Adipocyte (in vitro differentiated cells): ENCODE measurements at regions not wholly inside any gene's neighbourhood (a gene's known extent, or its start where the extent isn't known, plus 50 kb on each side); places are given as distances from the start of the nearest gene placed in this dataset.
"Not testable (repeated sequence)": the region's sequence is repeated elsewhere in the genome, so short reads cannot be mapped to it uniquely, and the experiment has no call there.

Source experiments
- DNase-seq: peaks from one replicate; pipeline ENCODE4 v3.0.0-alpha.2; 2015; ENCODE audit warnings: low read depth
- H3K27me3 ChIP-seq: replicated peaks from 2 replicates; pipeline ENCODE4 v1.7.0; 2013; ENCODE audit warnings: mild to moderate bottlenecking, low read length, moderate library complexity; ENCODE audit not compliant: control insufficient read depth, insufficient read depth
- H3K36me3 ChIP-seq: 2 replicates; pipeline ENCODE4 v1.7.0; 2013; ENCODE audit warnings: low read length, mild to moderate bottlenecking, moderate library complexity; ENCODE audit not compliant: control insufficient read depth, insufficient read depth, severe bottlenecking
- H3K4me1 ChIP-seq: 2 replicates; pipeline ENCODE4 v1.7.0; 2013; ENCODE audit warnings: mild to moderate bottlenecking, low read length, moderate library complexity; ENCODE audit not compliant: control insufficient read depth, insufficient read depth
- H3K4me3 ChIP-seq: 2 replicates; pipeline ENCODE4 v1.7.0; 2013; ENCODE audit warnings: mild to moderate bottlenecking, low read length, moderate library complexity
- H3K9ac ChIP-seq: 2 replicates; pipeline ENCODE4 v1.7.0; 2013; ENCODE audit warnings: mild to moderate bottlenecking, low read length, moderate library complexity
- H3K9me3 ChIP-seq: 2 replicates; pipeline ENCODE4 v1.7.0; 2013; ENCODE audit warnings: mild to moderate bottlenecking, low read length, moderate library complexity; ENCODE audit not compliant: control insufficient read depth

DNA sequence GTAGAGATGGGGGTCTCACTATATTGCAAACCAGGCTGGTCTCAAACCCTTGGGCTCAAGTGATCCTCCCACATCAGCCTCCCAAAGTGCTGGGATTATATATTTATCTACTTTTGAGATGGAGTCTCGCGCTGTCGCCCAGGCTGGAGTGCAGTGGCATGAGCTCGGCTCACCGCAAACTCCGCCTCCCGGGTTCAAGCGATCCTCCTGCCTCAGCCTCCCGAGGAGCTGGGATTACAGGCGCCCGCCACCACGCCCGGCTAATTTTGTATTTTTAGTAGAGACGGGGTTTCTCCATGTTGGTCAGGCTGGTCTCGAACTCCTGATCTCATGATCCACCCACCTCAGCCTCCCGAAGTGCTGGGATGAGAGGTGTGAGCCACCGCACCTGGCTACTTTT lies 80.1 kb upstream of the PPP2R3B start:
- H3K9me3 ChIP-seq, H3K4me3 ChIP-seq, H3K4me1 ChIP-seq, H3K36me3 ChIP-seq, DNase-seq, H3K9ac ChIP-seq, H3K27me3 ChIP-seq: not testable (repeated sequence)

- not testable (repeated sequence) for H3K9ac ChIP-seq, H3K4me3 ChIP-seq, DNase-seq, H3K4me1 ChIP-seq, H3K9me3 ChIP-seq, H3K27me3 ChIP-seq, H3K36me3 ChIP-seq
These were observed 81.0 kb upstream of the PPP2R3B start for GRCh38 chrX:467686-468085.

- no peak for DNase-seq
- no peaks in the 10 kb centered on the region for H3K4me1 ChIP-seq
- H3K9ac ChIP-seq: no peak overlapping the region
- H3K9me3 ChIP-seq: no peaks in the 10 kb centered on the region
- H3K36me3 ChIP-seq: no peaks in the 10 kb centered on the region
- no peaks in the 10 kb centered on the region for H3K27me3 ChIP-seq
- no peak overlapping the region for H3K4me3 ChIP-seq
These were observed 82.3 kb upstream of the PPP2R3B start for GRCh38 chrX:468979-469378.

- no peaks in the 10 kb centered on the region for H3K9me3 ChIP-seq
- no peaks in the 10 kb centered on the region for H3K4me1 ChIP-seq
- no peak for DNase-seq
- H3K9ac ChIP-seq: no peak overlapping the region
- no peaks in the 10 kb centered on the region for H3K27me3 ChIP-seq
- no peaks in the 10 kb centered on the region for H3K36me3 ChIP-seq
- no peak overlapping the region for H3K4me3 ChIP-seq
These were observed 84.0 kb upstream of the PPP2R3B start for GRCh38 chrX:470686-471085.

- Histone ChIP-seq H3K27me3 (no peaks in the 10 kb centered on the region), H3K4me1 (no peaks in the 10 kb centered on the region)
- peak; percentile 12 for DNase-seq
These were observed 84.6 kb upstream of the PPP2R3B start for GRCh38 chrX:471281-471680.

GRCh38 chrX:472275-472674 lies 85.6 kb upstream of the PPP2R3B start:
- not testable (repeated sequence) for DNase-seq, H3K4me1 ChIP-seq, H3K9ac ChIP-seq, H3K4me3 ChIP-seq, H3K27me3 ChIP-seq, H3K9me3 ChIP-seq, H3K36me3 ChIP-seq

More at GRCh38 chrX:471281-471680, 84.6 kb upstream of the PPP2R3B start:
- no peak overlapping the region for H3K4me3 ChIP-seq
- H3K9ac ChIP-seq: no peak overlapping the region
- no peaks in the 10 kb centered on the region for H3K36me3 ChIP-seq
- no peaks in the 10 kb centered on the region for H3K9me3 ChIP-seq

- no peaks in the 10 kb centered on the region for H3K4me1 ChIP-seq
- H3K4me3 ChIP-seq: no peak overlapping the region
- no peak overlapping the region for H3K9ac ChIP-seq
- H3K27me3 ChIP-seq: no peaks in the 10 kb centered on the region
- peak; percentile 61 for DNase-seq
- H3K9me3 ChIP-seq: no peaks in the 10 kb centered on the region
- H3K36me3 ChIP-seq: no peaks in the 10 kb centered on the region
These were observed 89.4 kb upstream of the PPP2R3B start for GRCh38 chrX:475926-476723.

DNA sequence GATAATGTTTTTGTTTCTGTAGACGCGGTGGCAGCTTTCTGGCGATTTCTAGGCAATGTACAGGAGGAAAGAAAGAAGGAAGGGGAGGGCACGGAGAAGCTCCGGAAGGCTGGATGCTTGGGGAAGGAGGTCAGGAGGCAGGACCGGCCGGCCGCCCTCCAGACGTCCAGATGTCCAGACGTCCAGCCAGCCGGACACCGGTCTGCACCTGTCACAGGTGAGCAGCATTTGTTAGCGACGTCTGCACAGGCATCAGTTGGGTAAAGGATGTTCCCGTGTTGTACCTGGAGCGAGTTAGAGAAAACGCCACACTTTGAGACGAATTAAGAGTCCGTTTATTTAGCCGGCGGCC lies 90.0 kb upstream of the PPP2R3B start:
- no peaks in the 10 kb centered on the region for H3K4me1 ChIP-seq
- H3K9ac ChIP-seq: no peak overlapping the region
- no peaks in the 10 kb centered on the region for H3K36me3 ChIP-seq
- no peak for DNase-seq
- no peaks in the 10 kb centered on the region for H3K9me3 ChIP-seq
- H3K27me3 ChIP-seq: no peaks in the 10 kb centered on the region
- no peak overlapping the region for H3K4me3 ChIP-seq

DNA sequence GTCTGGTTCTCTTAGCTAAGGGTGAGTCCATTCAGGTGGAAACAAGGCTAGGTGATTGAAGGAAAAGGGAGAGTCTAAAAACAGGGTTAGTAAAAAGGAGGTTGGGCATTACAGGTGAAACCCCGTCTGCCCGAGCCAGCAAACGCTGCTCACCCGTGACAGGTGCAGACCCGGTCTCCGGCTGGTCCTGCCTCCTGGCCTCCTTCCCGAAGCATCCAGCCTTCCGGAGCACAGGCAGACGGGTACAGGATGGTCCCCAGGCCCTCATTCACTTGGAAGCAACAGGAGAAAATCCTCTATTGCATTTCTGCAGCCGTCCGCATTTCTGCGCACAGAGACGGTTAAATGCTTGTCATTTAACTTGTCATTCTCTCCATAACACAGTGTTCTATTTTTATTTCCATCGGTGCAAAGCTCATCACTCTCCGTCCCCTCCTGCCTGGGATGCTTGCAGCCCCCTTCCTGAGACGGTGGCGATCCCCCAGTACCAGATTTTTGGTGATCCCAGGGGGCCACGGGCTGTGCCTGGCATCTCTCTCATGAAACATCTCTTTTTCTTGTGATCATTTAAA lies 90.8 kb upstream of the PPP2R3B start:
- Histone ChIP-seq H3K9ac (no peak overlapping the region), H3K4me1 (no peaks in the 10 kb centered on the region), H3K27me3 (no peaks in the 10 kb centered on the region), H3K4me3 (no peak overlapping the region), H3K9me3 (no peaks in the 10 kb centered on the region), H3K36me3 (no peaks in the 10 kb centered on the region)
- no peak for DNase-seq

GRCh38 chrX:479273-479981 lies 92.7 kb upstream of the PPP2R3B start:
- no peak for DNase-seq
- H3K27me3 ChIP-seq: no peaks in the 10 kb centered on the region
- no peaks in the 10 kb centered on the region for H3K36me3 ChIP-seq
- no peak overlapping the region for H3K9ac ChIP-seq
- H3K4me1 ChIP-seq: no peaks in the 10 kb centered on the region
- H3K9me3 ChIP-seq: no peaks in the 10 kb centered on the region
- no peak overlapping the region for H3K4me3 ChIP-seq

DNA sequence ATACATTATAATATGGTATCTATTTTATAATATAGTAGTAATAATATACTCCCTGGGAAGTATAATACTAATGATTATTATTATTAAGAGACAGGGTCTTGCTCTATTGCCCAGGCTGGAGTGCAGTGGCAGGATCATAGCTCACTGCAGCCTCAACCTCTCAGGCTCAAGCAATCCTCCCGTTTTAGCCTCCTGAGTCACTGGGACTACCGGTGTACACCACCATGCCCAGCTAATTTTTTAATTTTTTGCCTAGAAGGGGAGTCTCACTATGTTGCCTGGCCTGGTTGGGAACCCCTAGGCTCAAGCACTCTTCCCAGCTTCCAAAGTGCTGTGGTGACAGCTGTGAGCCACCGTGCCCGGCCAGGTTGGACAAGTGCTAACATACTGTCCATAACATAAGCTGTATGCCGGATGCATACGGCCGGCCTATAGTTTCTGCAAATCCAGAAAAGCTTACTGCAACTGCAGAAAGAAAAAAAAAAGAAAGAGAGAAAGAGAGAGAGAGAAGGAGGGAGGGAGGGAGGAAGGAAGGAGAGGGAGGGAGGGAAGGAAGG lies 94.2 kb upstream of the PPP2R3B start:
- H3K4me3 ChIP-seq: no peak overlapping the region
- no peak for DNase-seq
- H3K9ac ChIP-seq: no peak overlapping the region
- H3K4me1 ChIP-seq: no peaks in the 10 kb centered on the region
- no peaks in the 10 kb centered on the region for H3K36me3 ChIP-seq
- H3K9me3 ChIP-seq: no peaks in the 10 kb centered on the region
- H3K27me3 ChIP-seq: no peaks in the 10 kb centered on the region
